ENCODE measurements at regions not wholly inside any gene's neighbourhood (a gene's known extent, or its start where the extent isn't known, plus 50 kb on each side); places are given as distances from the start of the nearest gene placed in this dataset.

DNA sequence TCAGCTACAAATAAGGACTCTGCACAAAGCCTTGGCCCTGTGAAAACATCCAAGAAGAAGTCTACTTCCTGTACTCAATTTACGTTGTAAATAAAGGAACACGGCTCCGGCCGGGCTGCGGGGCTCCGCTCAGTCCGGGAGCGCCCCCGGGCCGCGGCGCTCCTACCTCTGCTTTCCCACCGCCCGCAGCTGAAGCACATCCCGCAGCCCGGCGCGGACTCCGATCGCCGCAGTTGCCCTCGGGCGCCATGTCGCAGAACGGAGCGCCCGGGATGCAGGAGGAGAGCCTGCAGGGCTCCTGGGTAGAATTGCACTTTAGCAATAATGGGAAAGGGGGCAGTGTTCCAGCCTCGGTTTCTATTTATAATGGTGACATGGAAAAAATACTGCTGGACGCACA, 502.3 kb upstream of the FOXG1 start:
- no peaks in the 10 kb centered on the region for H3K27me3 ChIP-seq (ENCODE audit: insufficient read depth, low read length)
- H3K36me3 ChIP-seq (ENCODE audit: insufficient read depth, low read length): no peaks in the 10 kb centered on the region
- no peaks in the 10 kb centered on the region for H4K20me1 ChIP-seq (ENCODE audit: insufficient read depth, low read length)
- H3K27ac ChIP-seq (ENCODE audit: low read depth, low read length): no peak overlapping the region
- no peak overlapping the region for H2AFZ ChIP-seq (ENCODE audit: low read length)
- H3K4me3 ChIP-seq (ENCODE audit: insufficient read depth, low read length): no peak overlapping the region
- TF ChIP-seq, protein P1, sequence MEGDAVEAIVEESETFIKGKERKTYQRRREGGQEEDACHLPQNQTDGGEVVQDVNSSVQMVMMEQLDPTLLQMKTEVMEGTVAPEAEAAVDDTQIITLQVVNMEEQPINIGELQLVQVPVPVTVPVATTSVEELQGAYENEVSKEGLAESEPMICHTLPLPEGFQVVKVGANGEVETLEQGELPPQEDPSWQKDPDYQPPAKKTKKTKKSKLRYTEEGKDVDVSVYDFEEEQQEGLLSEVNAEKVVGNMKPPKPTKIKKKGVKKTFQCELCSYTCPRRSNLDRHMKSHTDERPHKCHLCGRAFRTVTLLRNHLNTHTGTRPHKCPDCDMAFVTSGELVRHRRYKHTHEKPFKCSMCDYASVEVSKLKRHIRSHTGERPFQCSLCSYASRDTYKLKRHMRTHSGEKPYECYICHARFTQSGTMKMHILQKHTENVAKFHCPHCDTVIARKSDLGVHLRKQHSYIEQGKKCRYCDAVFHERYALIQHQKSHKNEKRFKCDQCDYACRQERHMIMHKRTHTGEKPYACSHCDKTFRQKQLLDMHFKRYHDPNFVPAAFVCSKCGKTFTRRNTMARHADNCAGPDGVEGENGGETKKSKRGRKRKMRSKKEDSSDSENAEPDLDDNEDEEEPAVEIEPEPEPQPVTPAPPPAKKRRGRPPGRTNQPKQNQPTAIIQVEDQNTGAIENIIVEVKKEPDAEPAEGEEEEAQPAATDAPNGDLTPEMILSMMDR (IDR thresholded peaks at IDR 0.05; ENCODE audit: extremely low read depth, low read depth, low read length): no peak
- no peaks in the 10 kb centered on the region for H3K9me3 ChIP-seq (ENCODE audit: low read depth, low read length)
- no peak overlapping the region for H3K4me2 ChIP-seq (ENCODE audit: insufficient read depth, low read length)
- DNase-seq (ENCODE audit: insufficient read length, low spot score, missing footprints): no peak
- no peaks in the 10 kb centered on the region for H3K4me1 ChIP-seq (ENCODE audit: insufficient read depth, low read length)
- H3K79me2 ChIP-seq (ENCODE audit: insufficient read depth, low read length): no peaks in the 10 kb centered on the region

DNA sequence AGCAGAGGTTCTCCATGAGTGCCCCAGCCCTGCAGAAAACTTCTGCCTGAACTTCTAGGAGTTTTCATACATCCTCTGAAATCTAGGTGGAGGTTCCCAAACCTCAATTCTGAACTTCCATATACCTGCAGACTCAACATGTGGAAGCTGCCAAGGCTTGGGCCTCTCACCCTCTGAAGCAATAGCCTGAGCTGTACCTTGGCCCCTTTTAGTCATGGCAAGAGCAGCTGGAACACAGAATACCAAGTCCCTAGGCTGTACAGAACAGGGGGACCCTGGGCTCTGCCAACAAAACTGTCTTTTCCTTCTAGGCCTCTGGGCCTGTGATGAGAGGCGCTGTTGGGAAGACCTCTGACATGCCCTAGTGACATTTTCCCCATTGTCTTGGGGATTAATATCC, 494.3 kb upstream of the FOXG1 start:
- no peak for DNase-seq (ENCODE audit: insufficient read length, low spot score, missing footprints)
- no peaks in the 10 kb centered on the region for H4K20me1 ChIP-seq (ENCODE audit: insufficient read depth, low read length)
- H3K27me3 ChIP-seq (ENCODE audit: insufficient read depth, low read length): no peaks in the 10 kb centered on the region
- no peaks in the 10 kb centered on the region for H3K36me3 ChIP-seq (ENCODE audit: insufficient read depth, low read length)
- no peak overlapping the region for H2AFZ ChIP-seq (ENCODE audit: low read length)
- no peak overlapping the region for H3K4me3 ChIP-seq (ENCODE audit: insufficient read depth, low read length)
- no peak overlapping the region for H3K27ac ChIP-seq (ENCODE audit: low read depth, low read length)
- peaks cover 3% of the 10 kb centered on the region for H3K9me3 ChIP-seq (ENCODE audit: low read depth, low read length)
- TF ChIP-seq, protein P1 (IDR thresholded peaks at IDR 0.05; ENCODE audit: extremely low read depth, low read depth, low read length): no peak
- no peaks in the 10 kb centered on the region for H3K79me2 ChIP-seq (ENCODE audit: insufficient read depth, low read length)
- H3K4me2 ChIP-seq (ENCODE audit: insufficient read depth, low read length): no peak overlapping the region
- no peaks in the 10 kb centered on the region for H3K4me1 ChIP-seq (ENCODE audit: insufficient read depth, low read length)

DNA sequence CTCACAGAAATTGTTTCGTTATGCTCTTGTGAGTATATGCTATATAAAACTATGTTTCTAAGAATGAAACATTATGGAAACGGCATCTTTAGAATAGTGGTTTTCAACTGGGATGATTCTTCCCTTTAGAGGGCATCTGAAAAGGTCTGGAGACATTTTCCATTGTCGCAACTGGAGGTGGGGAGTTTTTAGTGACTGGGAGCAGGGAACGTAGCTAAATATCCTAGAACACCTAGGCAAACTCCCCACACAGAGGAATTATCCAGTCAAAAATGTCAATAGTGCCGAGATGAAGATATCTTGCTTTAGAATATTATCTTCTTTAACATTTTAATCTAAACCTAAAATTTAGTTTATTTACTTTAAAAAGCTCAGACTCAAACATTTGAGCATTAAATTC, 486.1 kb upstream of the FOXG1 start:
- H3K4me1 ChIP-seq (ENCODE audit: insufficient read depth, low read length): no peaks in the 10 kb centered on the region
- TF ChIP-seq, protein P1 (IDR thresholded peaks at IDR 0.05; ENCODE audit: extremely low read depth, low read depth, low read length): no peak
- H3K9me3 ChIP-seq (ENCODE audit: low read depth, low read length): no peaks in the 10 kb centered on the region
- no peak overlapping the region for H2AFZ ChIP-seq (ENCODE audit: low read length)
- H3K4me3 ChIP-seq (ENCODE audit: insufficient read depth, low read length): no peak overlapping the region
- no peaks in the 10 kb centered on the region for H3K27me3 ChIP-seq (ENCODE audit: insufficient read depth, low read length)
- H3K36me3 ChIP-seq (ENCODE audit: insufficient read depth, low read length): no peaks in the 10 kb centered on the region
- no peak overlapping the region for H3K4me2 ChIP-seq (ENCODE audit: insufficient read depth, low read length)
- DNase-seq (ENCODE audit: insufficient read length, low spot score, missing footprints): no peak
- H3K79me2 ChIP-seq (ENCODE audit: insufficient read depth, low read length): no peaks in the 10 kb centered on the region
- no peaks in the 10 kb centered on the region for H4K20me1 ChIP-seq (ENCODE audit: insufficient read depth, low read length)
- no peak overlapping the region for H3K27ac ChIP-seq (ENCODE audit: low read depth, low read length)

DNA sequence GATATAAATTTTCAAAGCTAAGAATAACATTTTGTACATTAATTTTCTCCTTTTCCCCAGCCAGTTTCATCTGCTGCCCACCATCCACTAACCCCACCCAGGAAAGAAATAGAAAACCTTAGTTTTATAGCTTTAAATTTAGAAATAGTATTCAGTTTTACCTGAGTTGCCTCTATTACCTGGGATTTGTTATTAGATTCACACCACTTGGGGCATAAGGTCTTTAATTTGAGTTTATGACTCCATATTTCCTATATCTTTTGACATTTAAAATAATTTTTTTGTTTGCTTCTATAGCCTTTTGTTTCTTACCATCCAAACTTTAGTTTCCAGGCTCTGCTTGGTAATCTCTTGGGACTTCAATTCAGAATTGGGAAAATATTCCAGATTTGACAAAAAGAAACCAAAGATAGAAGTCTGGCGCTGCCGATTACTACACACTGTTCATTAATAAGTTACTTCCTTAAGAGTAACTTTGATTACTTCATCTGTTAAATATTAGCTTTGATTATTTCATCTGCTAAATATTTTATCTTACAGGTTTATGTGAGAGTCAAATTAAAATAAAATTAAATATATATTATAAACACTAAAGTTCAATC, 485.5 kb upstream of the FOXG1 start:
- Histone ChIP-seq H4K20me1 (ENCODE audit: insufficient read depth, low read length) (no peaks in the 10 kb centered on the region), H3K27me3 (ENCODE audit: insufficient read depth, low read length) (no peaks in the 10 kb centered on the region), H3K27ac (ENCODE audit: low read depth, low read length) (no peak overlapping the region), H3K36me3 (ENCODE audit: insufficient read depth, low read length) (no peaks in the 10 kb centered on the region), H3K4me3 (ENCODE audit: insufficient read depth, low read length) (no peak overlapping the region), H3K79me2 (ENCODE audit: insufficient read depth, low read length) (no peaks in the 10 kb centered on the region), H3K4me1 (ENCODE audit: insufficient read depth, low read length) (no peaks in the 10 kb centered on the region), H2AFZ (ENCODE audit: low read length) (no peak overlapping the region), H3K4me2 (ENCODE audit: insufficient read depth, low read length) (no peak overlapping the region), H3K9me3 (ENCODE audit: low read depth, low read length) (no peaks in the 10 kb centered on the region)
- DNase-seq (ENCODE audit: insufficient read length, low spot score, missing footprints): no peak
- TF ChIP-seq, protein P1 (IDR thresholded peaks at IDR 0.05; ENCODE audit: extremely low read depth, low read depth, low read length): no peak
